ENCODE measurements at regions not wholly inside any gene's neighbourhood (a gene's known extent, or its start where the extent isn't known, plus 50 kb on each side); places are given as distances from the start of the nearest gene placed in this dataset.

DNA sequence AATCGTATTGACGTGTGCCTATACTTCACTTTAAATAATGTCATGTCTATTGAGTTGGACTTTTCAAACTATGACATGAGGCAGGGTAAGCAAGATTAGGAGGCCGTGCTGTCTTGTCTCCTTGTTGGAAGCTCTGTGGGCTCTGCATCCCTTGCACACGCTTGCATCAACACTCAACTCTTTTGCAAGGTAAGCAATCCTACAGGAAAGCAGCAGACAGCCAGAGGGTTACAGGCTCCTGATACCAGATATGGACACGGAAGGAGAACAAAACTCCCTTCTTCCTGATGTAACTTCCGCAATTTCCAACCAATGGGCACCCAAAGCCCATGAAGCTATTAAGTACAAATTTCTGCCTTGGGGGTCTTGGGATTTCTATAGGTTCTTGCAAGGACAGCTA is 1520.7 kb upstream of the B3GALT2 start (continued):
- TF ChIP-seq, protein P1, sequence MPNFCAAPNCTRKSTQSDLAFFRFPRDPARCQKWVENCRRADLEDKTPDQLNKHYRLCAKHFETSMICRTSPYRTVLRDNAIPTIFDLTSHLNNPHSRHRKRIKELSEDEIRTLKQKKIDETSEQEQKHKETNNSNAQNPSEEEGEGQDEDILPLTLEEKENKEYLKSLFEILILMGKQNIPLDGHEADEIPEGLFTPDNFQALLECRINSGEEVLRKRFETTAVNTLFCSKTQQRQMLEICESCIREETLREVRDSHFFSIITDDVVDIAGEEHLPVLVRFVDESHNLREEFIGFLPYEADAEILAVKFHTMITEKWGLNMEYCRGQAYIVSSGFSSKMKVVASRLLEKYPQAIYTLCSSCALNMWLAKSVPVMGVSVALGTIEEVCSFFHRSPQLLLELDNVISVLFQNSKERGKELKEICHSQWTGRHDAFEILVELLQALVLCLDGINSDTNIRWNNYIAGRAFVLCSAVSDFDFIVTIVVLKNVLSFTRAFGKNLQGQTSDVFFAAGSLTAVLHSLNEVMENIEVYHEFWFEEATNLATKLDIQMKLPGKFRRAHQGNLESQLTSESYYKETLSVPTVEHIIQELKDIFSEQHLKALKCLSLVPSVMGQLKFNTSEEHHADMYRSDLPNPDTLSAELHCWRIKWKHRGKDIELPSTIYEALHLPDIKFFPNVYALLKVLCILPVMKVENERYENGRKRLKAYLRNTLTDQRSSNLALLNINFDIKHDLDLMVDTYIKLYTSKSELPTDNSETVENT (CRISPR knock-in tag; IDR thresholded peaks at IDR 0.05) = no peak
- TF ChIP-seq HMGN3 (IDR thresholded peaks at IDR 0.05; ENCODE audit: borderline replicate concordance, extremely low read depth, insufficient read length, low read depth, low read length) (no peak), ZNF431 (CRISPR knock-in tag; IDR thresholded peaks at IDR 0.05) (no peak), NBN (IDR thresholded peaks at IDR 0.05; ENCODE audit: low read depth) (no peak), CXXC5 (CRISPR knock-in tag; IDR thresholded peaks at IDR 0.05) (peak; percentile 41; the same call in 1 of the 2 replicates), MECOM (CRISPR knock-in tag; IDR thresholded peaks at IDR 0.05) (no peak), MCM5 (IDR thresholded peaks at IDR 0.05; ENCODE audit: low read depth) (no peak), ZFP1 (CRISPR knock-in tag; IDR thresholded peaks at IDR 0.05) (no peak), GABPB1 (CRISPR knock-in tag; IDR thresholded peaks at IDR 0.05) (no peak), FOXK2 (conservative IDR thresholded peaks at IDR 0.05 in 1 of 2, IDR thresholded peaks at IDR 0.05 in 1 of 2; ENCODE audit: low read depth in 2 of 2) (no peak), U2AF1 (optimal IDR thresholded peaks at IDR 0.05; ENCODE audit: low read depth, low read length) (no peak), ZNF589 (CRISPR knock-in tag; IDR thresholded peaks at IDR 0.05; ENCODE audit: low read depth) (peak; percentile 78), BMI1 (IDR thresholded peaks at IDR 0.05; ENCODE audit: low read length) (no peak), ZNF408 (CRISPR knock-in tag; IDR thresholded peaks at IDR 0.05; ENCODE audit: low read depth) (no peak), ZNF140 (CRISPR knock-in tag; IDR thresholded peaks at IDR 0.05) (no peak), NONO (IDR thresholded peaks at IDR 0.05; ENCODE audit: low read depth in 2 of 2, low read length in 1 of 2) (no peak), PHTF2 (CRISPR knock-in tag; IDR thresholded peaks at IDR 0.05) (no peak), YY1 (IDR thresholded peaks at IDR 0.05; ENCODE audit: borderline replicate concordance in 1 of 3, control insufficient read depth in 1 of 3, extremely low read depth in 1 of 3, insufficient read depth in 3 of 3, insufficient read length in 1 of 3, insufficient replicate concordance in 2 of 3, low read depth in 1 of 3, low read length in 2 of 3) (no peak), SP1 (CRISPR knock-in tag; IDR thresholded peaks at IDR 0.05) (no peak)
- TF ChIP-seq, protein P2, sequence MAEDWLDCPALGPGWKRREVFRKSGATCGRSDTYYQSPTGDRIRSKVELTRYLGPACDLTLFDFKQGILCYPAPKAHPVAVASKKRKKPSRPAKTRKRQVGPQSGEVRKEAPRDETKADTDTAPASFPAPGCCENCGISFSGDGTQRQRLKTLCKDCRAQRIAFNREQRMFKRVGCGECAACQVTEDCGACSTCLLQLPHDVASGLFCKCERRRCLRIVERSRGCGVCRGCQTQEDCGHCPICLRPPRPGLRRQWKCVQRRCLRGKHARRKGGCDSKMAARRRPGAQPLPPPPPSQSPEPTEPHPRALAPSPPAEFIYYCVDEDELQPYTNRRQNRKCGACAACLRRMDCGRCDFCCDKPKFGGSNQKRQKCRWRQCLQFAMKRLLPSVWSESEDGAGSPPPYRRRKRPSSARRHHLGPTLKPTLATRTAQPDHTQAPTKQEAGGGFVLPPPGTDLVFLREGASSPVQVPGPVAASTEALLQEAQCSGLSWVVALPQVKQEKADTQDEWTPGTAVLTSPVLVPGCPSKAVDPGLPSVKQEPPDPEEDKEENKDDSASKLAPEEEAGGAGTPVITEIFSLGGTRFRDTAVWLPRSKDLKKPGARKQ (CRISPR knock-in tag; IDR thresholded peaks at IDR 0.05) = no peak
- TF ChIP-seq, protein P3, sequence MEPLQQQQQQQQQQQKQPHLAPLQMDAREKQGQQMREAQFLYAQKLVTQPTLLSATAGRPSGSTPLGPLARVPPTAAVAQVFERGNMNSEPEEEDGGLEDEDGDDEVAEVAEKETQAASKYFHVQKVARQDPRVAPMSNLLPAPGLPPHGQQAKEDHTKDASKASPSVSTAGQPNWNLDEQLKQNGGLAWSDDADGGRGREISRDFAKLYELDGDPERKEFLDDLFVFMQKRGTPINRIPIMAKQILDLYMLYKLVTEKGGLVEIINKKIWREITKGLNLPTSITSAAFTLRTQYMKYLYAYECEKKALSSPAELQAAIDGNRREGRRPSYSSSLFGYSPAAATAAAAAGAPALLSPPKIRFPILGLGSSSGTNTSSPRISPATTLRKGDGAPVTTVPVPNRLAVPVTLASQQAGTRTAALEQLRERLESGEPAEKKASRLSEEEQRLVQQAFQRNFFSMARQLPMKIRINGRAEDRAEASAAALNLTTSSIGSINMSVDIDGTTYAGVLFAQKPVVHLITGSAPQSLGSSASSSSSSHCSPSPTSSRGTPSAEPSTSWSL (CRISPR knock-in tag; IDR thresholded peaks at IDR 0.05; ENCODE audit: borderline replicate concordance) = no peak

Measured in K562 (cell line).